ENCODE measurements at regions not wholly inside any gene's neighbourhood (a gene's known extent, or its start where the extent isn't known, plus 50 kb on each side); places are given as distances from the start of the nearest gene placed in this dataset.

DNA sequence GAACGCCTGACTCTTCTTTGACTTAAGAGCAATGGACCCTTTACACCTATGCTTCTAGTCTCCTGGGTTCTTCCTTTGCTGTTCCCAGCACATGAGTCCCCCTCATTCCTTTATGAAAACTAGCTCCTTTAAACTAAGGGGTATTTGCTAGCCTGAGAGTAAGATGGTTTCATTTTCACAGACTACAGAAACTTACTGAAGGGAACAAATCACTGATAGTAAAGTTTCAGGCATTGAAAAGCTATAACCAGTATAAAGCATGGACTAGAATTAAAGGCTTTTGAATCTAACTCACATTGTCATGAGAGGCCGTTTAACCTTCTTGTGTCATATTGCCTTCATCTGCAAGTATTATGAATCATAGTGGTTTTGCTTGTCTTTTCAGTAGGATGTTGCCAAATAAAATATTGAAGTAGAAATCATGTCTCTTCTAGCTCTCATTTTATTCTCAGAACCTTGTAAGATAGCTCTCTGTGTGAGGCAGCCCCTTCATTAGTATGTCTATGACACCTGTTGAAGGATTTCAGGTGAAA lies 765.9 kb downstream of the NR2F2 start:
- no peak for TF ChIP-seq POLR2A (IDR thresholded peaks at IDR 0.05)
- TF ChIP-seq CTCF (IDR thresholded peaks at IDR 0.05 in 4 of 5, conservative IDR thresholded peaks at IDR 0.05 in 1 of 5) = no peak

All from gastrocnemius medialis (tissue), 4 donors.